ENCODE measurements at regions not wholly inside any gene's neighbourhood (a gene's known extent, or its start where the extent isn't known, plus 50 kb on each side); places are given as distances from the start of the nearest gene placed in this dataset.

DNA sequence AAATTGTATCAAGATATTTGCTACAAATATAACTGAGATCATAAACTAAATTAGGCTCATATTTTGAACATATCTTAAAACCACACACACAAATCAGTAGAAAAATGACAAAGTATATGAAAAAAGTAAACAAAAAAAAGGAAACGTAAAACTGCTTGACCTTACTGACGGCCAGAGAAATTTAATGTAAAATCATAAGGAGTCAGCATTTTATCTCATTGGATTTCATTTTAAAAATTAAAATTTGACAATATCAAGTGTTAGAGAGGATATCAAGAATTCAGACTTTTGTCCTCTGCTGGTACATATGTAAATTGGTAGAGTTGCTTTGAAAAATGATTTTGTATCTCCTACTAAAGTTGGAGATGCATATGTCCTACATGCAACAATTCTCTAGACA, 209.2 kb upstream of the ZC3H15 start:
- Histone ChIP-seq H3K4me3 (ENCODE audit: low read depth in 1 of 2, low read length in 2 of 2) (no peak overlapping the region), H3K79me2 (ENCODE audit: insufficient read depth, low read length) (no peaks in the 10 kb centered on the region), H3K4me1 (ENCODE audit: insufficient read depth, low read length) (no peaks in the 10 kb centered on the region), H3K9ac (ENCODE audit: low read depth, low read length) (no peak overlapping the region), H3K4me2 (ENCODE audit: insufficient read depth, low read length) (no peak overlapping the region), H3K36me3 (ENCODE audit: insufficient read depth, low read length) (no peaks in the 10 kb centered on the region), H2AFZ (ENCODE audit: low read depth, low read length) (no peak overlapping the region), H3K27me3 (ENCODE audit: insufficient read depth, low read length, poor library complexity) (no peaks in the 10 kb centered on the region), H4K20me1 (ENCODE audit: insufficient read depth, low read length) (no peaks in the 10 kb centered on the region), H3K27ac (ENCODE audit: low read length) (no peak overlapping the region), H3K9me3 (ENCODE audit: insufficient read depth, low read length, severe bottlenecking) (no peaks in the 10 kb centered on the region)
- DNase-seq (no peak), ATAC-seq (ENCODE audit: insufficient read depth, low read depth) (no peak)
- TF ChIP-seq EZH2 (IDR thresholded peaks at IDR 0.05; ENCODE audit: borderline replicate concordance, low read depth, low read length, severe bottlenecking): no peak
- TF ChIP-seq, protein P1, sequence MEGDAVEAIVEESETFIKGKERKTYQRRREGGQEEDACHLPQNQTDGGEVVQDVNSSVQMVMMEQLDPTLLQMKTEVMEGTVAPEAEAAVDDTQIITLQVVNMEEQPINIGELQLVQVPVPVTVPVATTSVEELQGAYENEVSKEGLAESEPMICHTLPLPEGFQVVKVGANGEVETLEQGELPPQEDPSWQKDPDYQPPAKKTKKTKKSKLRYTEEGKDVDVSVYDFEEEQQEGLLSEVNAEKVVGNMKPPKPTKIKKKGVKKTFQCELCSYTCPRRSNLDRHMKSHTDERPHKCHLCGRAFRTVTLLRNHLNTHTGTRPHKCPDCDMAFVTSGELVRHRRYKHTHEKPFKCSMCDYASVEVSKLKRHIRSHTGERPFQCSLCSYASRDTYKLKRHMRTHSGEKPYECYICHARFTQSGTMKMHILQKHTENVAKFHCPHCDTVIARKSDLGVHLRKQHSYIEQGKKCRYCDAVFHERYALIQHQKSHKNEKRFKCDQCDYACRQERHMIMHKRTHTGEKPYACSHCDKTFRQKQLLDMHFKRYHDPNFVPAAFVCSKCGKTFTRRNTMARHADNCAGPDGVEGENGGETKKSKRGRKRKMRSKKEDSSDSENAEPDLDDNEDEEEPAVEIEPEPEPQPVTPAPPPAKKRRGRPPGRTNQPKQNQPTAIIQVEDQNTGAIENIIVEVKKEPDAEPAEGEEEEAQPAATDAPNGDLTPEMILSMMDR (IDR thresholded peaks at IDR 0.05; ENCODE audit: borderline replicate concordance, extremely low read depth, low read length, poor library complexity, severe bottlenecking): no peak

DNA sequence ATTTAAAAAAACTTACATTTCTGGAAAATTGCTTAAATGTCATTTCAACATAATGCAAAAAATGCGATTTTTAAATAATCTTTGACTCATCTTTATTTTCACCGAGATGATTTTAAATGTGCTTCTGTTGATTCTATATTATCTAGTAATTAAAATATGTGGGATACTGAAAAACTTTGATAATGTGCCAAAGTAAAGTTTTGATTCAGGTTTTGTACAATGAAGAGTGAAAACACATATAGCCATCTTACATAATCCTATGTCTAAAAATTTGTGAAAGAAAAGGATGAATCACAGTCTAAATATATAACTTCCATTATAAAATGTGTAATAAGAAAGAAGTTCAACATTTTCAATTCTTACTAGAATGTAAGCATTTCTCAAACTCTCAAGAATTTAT, 204.3 kb upstream of the ZC3H15 start:
- ATAC-seq (ENCODE audit: insufficient read depth, low read depth) (no peak), DNase-seq (no peak)
- Histone ChIP-seq H3K4me3 (ENCODE audit: low read depth in 1 of 2, low read length in 2 of 2) (no peak overlapping the region), H3K9ac (ENCODE audit: low read depth, low read length) (no peak overlapping the region), H3K79me2 (ENCODE audit: insufficient read depth, low read length) (no peaks in the 10 kb centered on the region), H3K36me3 (ENCODE audit: insufficient read depth, low read length) (no peaks in the 10 kb centered on the region), H3K4me1 (ENCODE audit: insufficient read depth, low read length) (no peaks in the 10 kb centered on the region), H3K9me3 (ENCODE audit: insufficient read depth, low read length, severe bottlenecking) (no peaks in the 10 kb centered on the region), H3K4me2 (ENCODE audit: insufficient read depth, low read length) (no peak overlapping the region), H3K27me3 (ENCODE audit: insufficient read depth, low read length, poor library complexity) (no peaks in the 10 kb centered on the region), H2AFZ (ENCODE audit: low read depth, low read length) (no peak overlapping the region), H3K27ac (ENCODE audit: low read length) (no peak overlapping the region), H4K20me1 (ENCODE audit: insufficient read depth, low read length) (no peaks in the 10 kb centered on the region)
- no peak for TF ChIP-seq EZH2 (IDR thresholded peaks at IDR 0.05; ENCODE audit: borderline replicate concordance, low read depth, low read length, severe bottlenecking)
- TF ChIP-seq, protein P1 (IDR thresholded peaks at IDR 0.05; ENCODE audit: borderline replicate concordance, extremely low read depth, low read length, poor library complexity, severe bottlenecking): no peak

DNA sequence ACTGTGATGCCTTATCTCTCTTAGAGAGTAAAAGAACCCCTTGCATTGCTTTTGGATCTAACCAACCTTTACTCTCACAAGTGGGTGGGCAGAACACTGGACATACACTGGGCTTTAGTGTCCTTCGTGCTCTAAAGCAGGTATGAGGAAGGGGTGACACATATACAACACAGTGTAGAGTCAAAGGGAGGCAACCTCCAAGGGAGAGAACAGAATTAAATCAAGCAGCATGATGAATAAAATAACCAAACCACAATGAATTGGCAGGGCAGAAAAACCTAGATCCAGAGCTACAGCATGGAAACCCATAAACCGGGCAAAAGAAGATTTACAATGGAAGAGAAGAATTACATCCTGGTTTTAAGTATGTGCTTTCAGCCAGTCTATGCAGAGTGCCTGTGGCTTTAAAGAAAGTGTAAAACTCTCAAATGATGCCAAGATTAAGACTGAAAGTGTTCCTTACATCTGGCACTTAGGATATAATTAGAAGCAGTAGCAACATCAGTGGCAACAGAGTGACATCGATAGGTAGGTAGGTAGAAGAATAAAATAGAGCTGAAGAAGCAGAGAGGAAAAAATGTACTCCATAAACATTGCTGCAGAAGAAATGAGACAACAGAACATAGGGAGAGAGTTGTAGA, 191.7 kb upstream of the ZC3H15 start:
- TF ChIP-seq, protein P1 (IDR thresholded peaks at IDR 0.05; ENCODE audit: borderline replicate concordance, extremely low read depth, low read length, poor library complexity, severe bottlenecking): no peak
- no peak for TF ChIP-seq EZH2 (IDR thresholded peaks at IDR 0.05; ENCODE audit: borderline replicate concordance, low read depth, low read length, severe bottlenecking)
- no peaks in the 10 kb centered on the region for H3K79me2 ChIP-seq (ENCODE audit: insufficient read depth, low read length)
- no peak for DNase-seq
- H3K4me2 ChIP-seq (ENCODE audit: insufficient read depth, low read length): no peak overlapping the region
- no peaks in the 10 kb centered on the region for H4K20me1 ChIP-seq (ENCODE audit: insufficient read depth, low read length)
- no peak overlapping the region for H3K4me3 ChIP-seq (ENCODE audit: low read depth in 1 of 2, low read length in 2 of 2)
- H3K27me3 ChIP-seq (ENCODE audit: insufficient read depth, low read length, poor library complexity): no peaks in the 10 kb centered on the region
- no peak for ATAC-seq (ENCODE audit: insufficient read depth, low read depth)
- H3K9me3 ChIP-seq (ENCODE audit: insufficient read depth, low read length, severe bottlenecking): no peaks in the 10 kb centered on the region
- H3K36me3 ChIP-seq (ENCODE audit: insufficient read depth, low read length): no peaks in the 10 kb centered on the region
- H3K27ac ChIP-seq (ENCODE audit: low read length): no peak overlapping the region
- no peak overlapping the region for H3K9ac ChIP-seq (ENCODE audit: low read depth, low read length)
- H3K4me1 ChIP-seq (ENCODE audit: insufficient read depth, low read length): no peaks in the 10 kb centered on the region
- no peak overlapping the region for H2AFZ ChIP-seq (ENCODE audit: low read depth, low read length)

Data from DND-41 (cell line).